SK-N-SH treated with all-trans-retinoic acid at 6 μM for 48 hours (cell line): ENCODE measurements at regions not wholly inside any gene's neighbourhood (a gene's known extent, or its start where the extent isn't known, plus 50 kb on each side); places are given as distances from the start of the nearest gene placed in this dataset.

Experiments used
- ATAC-seq: fragments of 200-7000 bp; cut with Tn5 transposase; 3 replicates; pipeline ENCODE4 v1.9.1; 2020; ENCODE audit warnings: mild to moderate bottlenecking, moderate library complexity
- ARNTL ChIP-seq: fragments of 450-650 bp; formaldehyde crosslinking; IDR thresholded peaks from 2 replicates; pipeline ENCODE4 v1.5.0; 2020; ENCODE audit warnings: low read depth, mild to moderate bottlenecking, moderate library complexity, borderline replicate concordance
- BACH2 ChIP-seq: fragments of 250-450 bp; sonication (Bioruptor Pico); IDR thresholded peaks from 2 replicates; pipeline ENCODE4 v1.9.0; 2021; ENCODE audit warnings: mild to moderate bottlenecking, borderline replicate concordance
- CSDC2 ChIP-seq: fragments of 250-450 bp; sonication (Bioruptor Pico); IDR thresholded peaks from 2 replicates; pipeline ENCODE4 v1.5.0; 2020; ENCODE audit warnings: mild to moderate bottlenecking, moderate library complexity
- GLIS3 ChIP-seq: fragments of 250-450 bp; sonication (Bioruptor Pico); IDR thresholded peaks from 2 replicates; pipeline ENCODE4 v1.5.0; 2020; ENCODE audit warnings: mild to moderate bottlenecking, moderate library complexity
- ISL1 ChIP-seq: fragments of 250-450 bp; sonication (Bioruptor Pico); IDR thresholded peaks from 2 replicates; pipeline ENCODE4 v2.1.2; 2022; ENCODE audit warnings: mild to moderate bottlenecking, moderate library complexity
- OSR1 ChIP-seq: fragments of 250-450 bp; sonication (Bioruptor Pico); IDR thresholded peaks from 2 replicates; pipeline ENCODE4 v1.8.0; 2022; ENCODE audit warnings: moderate library complexity, mild to moderate bottlenecking, inconsistent platforms
- PPARA ChIP-seq: fragments of 250-450 bp; sonication (Bioruptor Pico); IDR thresholded peaks from 2 replicates; pipeline ENCODE4 v1.5.0; 2020; ENCODE audit warnings: mild to moderate bottlenecking, borderline replicate concordance
- RARB ChIP-seq: fragments of 250-450 bp; sonication (Bioruptor Pico); IDR thresholded peaks from 2 replicates; pipeline ENCODE4 v1.8.0; 2021; ENCODE audit warnings: mild to moderate bottlenecking, moderate library complexity
- SNAI2 ChIP-seq: fragments of 250-450 bp; sonication (Bioruptor Pico); IDR thresholded peaks from 2 replicates; pipeline ENCODE4 v1.5.0; 2020; ENCODE audit warnings: mild to moderate bottlenecking, moderate library complexity
- TCF4 ChIP-seq: fragments of 250-450 bp; sonication (Bioruptor Pico); IDR thresholded peaks from 2 replicates; pipeline ENCODE4 v1.8.0; 2021; ENCODE audit warnings: mild to moderate bottlenecking, moderate library complexity, borderline replicate concordance
- TOX ChIP-seq: fragments of 250-450 bp; sonication (Bioruptor Pico); IDR thresholded peaks from 2 replicates; pipeline ENCODE4 v1.8.0; 2021; ENCODE audit warnings: mild to moderate bottlenecking, moderate library complexity, borderline replicate concordance
- ZC3H10 ChIP-seq: fragments of 250-450 bp; sonication (Bioruptor Pico); IDR thresholded peaks from 2 replicates; pipeline ENCODE4 v1.5.1; 2021; ENCODE audit warnings: mild to moderate bottlenecking, moderate library complexity
- ZFP3 ChIP-seq: fragments of 250-450 bp; sonication (Bioruptor Pico); IDR thresholded peaks from 2 replicates; pipeline ENCODE4 v1.5.0; 2020; ENCODE audit warnings: mild to moderate bottlenecking, moderate library complexity
- ZFP30 ChIP-seq: fragments of 450-650 bp; formaldehyde crosslinking; IDR thresholded peaks from 2 replicates; pipeline ENCODE4 v1.5.0; 2022; ENCODE audit warnings: mild to moderate bottlenecking, moderate library complexity
- ZNF565 ChIP-seq: fragments of 450-650 bp; formaldehyde crosslinking; conservative IDR thresholded peaks from 2 replicates; pipeline ENCODE4 v1.5.0; 2020; ENCODE audit warnings: low read depth, mild to moderate bottlenecking, moderate library complexity
- ZNF70 ChIP-seq: fragments of 450-650 bp; formaldehyde crosslinking; IDR thresholded peaks from 2 replicates; pipeline ENCODE4 v1.5.0; 2020; ENCODE audit warnings: mild to moderate bottlenecking, moderate library complexity
- ZNF8 ChIP-seq: fragments of 450-650 bp; formaldehyde crosslinking; IDR thresholded peaks from 2 replicates; pipeline ENCODE4 v1.5.0; 2020; ENCODE audit warnings: mild to moderate bottlenecking, moderate library complexity
- TF ChIP-seq, protein P1 (sequence below): fragments of 250-450 bp; sonication (Bioruptor Pico); IDR thresholded peaks from 2 replicates; pipeline ENCODE4 v1.8.0; 2021; ENCODE audit warnings: low read depth, mild to moderate bottlenecking, moderate library complexity, borderline replicate concordance
- TF ChIP-seq, protein P2 (sequence below): fragments of 250-450 bp; sonication (Bioruptor Pico); IDR thresholded peaks from 2 replicates; pipeline ENCODE4 v1.5.0; 2020; ENCODE audit warnings: mild to moderate bottlenecking, moderate library complexity
- TF ChIP-seq, protein P3 (sequence below): fragments of 250-450 bp; sonication (Bioruptor Pico); IDR thresholded peaks from 2 replicates; pipeline ENCODE4 v1.8.0; 2020; ENCODE audit warnings: mild to moderate bottlenecking, moderate library complexity, borderline replicate concordance
- TF ChIP-seq, protein P4 (sequence below): fragments of 250-450 bp; sonication (Bioruptor Pico); IDR thresholded peaks from 2 replicates; pipeline ENCODE4 v1.5.1; 2021; ENCODE audit warnings: mild to moderate bottlenecking, moderate library complexity

DNA sequence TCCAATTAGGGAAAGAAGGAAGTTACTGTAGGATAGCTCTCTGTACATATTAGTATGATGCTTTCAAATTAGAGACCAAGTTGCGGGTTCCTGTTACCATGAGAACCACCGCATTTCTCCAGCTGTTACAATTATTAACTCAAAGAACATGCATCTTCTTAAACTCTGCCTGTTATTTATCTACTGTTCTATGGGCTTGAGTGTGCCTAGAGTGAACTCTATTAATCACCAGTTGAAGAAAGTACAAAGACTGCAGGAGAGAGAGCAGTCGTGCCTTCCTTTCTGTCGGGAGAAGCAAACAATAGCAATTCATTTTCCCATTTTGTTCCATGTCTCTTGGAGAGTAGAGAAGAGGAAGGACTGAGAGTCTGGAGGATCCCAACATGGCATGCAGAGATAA is 1071.2 kb downstream of the TYW1 start:
- no peak for TF ChIP-seq ZC3H10 (CRISPR knock-in tag)
- no peak for TF ChIP-seq TCF4
- TF ChIP-seq ZNF8 (CRISPR knock-in tag) = no peak
- TF ChIP-seq ISL1 (CRISPR knock-in tag) = no peak
- no peak for TF ChIP-seq RARB (CRISPR knock-in tag)
- no peak for TF ChIP-seq CSDC2 (CRISPR knock-in tag)
- TF ChIP-seq PPARA (CRISPR knock-in tag) = no peak
- TF ChIP-seq BACH2 (CRISPR knock-in tag) = no peak
- TF ChIP-seq ARNTL = no peak
- TF ChIP-seq, protein P1, sequence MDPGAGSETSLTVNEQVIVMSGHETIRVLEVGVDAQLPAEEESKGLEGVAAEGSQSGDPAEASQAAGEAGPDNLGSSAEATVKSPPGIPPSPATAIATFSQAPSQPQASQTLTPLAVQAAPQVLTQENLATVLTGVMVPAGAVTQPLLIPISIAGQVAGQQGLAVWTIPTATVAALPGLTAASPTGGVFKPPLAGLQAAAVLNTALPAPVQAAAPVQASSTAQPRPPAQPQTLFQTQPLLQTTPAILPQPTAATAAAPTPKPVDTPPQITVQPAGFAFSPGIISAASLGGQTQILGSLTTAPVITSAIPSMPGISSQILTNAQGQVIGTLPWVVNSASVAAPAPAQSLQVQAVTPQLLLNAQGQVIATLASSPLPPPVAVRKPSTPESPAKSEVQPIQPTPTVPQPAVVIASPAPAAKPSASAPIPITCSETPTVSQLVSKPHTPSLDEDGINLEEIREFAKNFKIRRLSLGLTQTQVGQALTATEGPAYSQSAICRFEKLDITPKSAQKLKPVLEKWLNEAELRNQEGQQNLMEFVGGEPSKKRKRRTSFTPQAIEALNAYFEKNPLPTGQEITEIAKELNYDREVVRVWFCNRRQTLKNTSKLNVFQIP (CRISPR knock-in tag) = no peak
- no peak for TF ChIP-seq GLIS3
- TF ChIP-seq, protein P2, sequence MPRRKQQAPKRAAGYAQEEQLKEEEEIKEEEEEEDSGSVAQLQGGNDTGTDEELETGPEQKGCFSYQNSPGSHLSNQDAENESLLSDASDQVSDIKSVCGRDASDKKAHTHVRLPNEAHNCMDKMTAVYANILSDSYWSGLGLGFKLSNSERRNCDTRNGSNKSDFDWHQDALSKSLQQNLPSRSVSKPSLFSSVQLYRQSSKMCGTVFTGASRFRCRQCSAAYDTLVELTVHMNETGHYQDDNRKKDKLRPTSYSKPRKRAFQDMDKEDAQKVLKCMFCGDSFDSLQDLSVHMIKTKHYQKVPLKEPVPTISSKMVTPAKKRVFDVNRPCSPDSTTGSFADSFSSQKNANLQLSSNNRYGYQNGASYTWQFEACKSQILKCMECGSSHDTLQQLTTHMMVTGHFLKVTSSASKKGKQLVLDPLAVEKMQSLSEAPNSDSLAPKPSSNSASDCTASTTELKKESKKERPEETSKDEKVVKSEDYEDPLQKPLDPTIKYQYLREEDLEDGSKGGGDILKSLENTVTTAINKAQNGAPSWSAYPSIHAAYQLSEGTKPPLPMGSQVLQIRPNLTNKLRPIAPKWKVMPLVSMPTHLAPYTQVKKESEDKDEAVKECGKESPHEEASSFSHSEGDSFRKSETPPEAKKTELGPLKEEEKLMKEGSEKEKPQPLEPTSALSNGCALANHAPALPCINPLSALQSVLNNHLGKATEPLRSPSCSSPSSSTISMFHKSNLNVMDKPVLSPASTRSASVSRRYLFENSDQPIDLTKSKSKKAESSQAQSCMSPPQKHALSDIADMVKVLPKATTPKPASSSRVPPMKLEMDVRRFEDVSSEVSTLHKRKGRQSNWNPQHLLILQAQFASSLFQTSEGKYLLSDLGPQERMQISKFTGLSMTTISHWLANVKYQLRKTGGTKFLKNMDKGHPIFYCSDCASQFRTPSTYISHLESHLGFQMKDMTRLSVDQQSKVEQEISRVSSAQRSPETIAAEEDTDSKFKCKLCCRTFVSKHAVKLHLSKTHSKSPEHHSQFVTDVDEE (CRISPR knock-in tag) = no peak
- no peak for TF ChIP-seq ZFP30 (CRISPR knock-in tag)
- no peak for TF ChIP-seq TOX (CRISPR knock-in tag)
- no peak for TF ChIP-seq OSR1 (CRISPR knock-in tag)
- TF ChIP-seq, protein P3, sequence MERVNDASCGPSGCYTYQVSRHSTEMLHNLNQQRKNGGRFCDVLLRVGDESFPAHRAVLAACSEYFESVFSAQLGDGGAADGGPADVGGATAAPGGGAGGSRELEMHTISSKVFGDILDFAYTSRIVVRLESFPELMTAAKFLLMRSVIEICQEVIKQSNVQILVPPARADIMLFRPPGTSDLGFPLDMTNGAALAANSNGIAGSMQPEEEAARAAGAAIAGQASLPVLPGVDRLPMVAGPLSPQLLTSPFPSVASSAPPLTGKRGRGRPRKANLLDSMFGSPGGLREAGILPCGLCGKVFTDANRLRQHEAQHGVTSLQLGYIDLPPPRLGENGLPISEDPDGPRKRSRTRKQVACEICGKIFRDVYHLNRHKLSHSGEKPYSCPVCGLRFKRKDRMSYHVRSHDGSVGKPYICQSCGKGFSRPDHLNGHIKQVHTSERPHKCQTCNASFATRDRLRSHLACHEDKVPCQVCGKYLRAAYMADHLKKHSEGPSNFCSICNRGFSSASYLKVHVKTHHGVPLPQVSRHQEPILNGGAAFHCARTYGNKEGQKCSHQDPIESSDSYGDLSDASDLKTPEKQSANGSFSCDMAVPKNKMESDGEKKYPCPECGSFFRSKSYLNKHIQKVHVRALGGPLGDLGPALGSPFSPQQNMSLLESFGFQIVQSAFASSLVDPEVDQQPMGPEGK (CRISPR knock-in tag) = no peak
- no peak for TF ChIP-seq ZNF565
- no peak for TF ChIP-seq ZNF70 (CRISPR knock-in tag)
- no peak for TF ChIP-seq ZFP3 (CRISPR knock-in tag)
- no peak for TF ChIP-seq SNAI2
- ATAC-seq = no peak

DNA sequence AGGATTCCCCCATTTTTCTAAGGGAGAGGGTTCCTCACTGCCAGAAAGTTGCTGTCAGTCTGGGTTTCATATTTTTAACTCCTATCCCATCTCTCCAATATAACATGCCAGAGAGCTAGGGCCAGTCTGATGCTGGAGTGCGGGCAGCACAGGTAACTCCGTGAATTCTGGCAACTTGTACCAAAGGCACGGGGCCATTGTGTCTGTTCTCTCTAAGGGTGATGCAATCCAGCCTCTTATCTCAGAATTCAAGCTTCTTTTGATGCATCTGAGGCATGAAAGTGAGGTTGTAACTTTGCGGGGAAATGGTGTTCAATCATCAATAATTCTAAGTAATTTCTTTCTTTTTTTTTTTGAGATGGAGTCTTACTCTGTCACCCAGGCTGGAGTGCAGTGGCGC is 1074.4 kb downstream of the TYW1 start:
- TF ChIP-seq, protein P3 (CRISPR knock-in tag) = no peak
- TF ChIP-seq, protein P1 (CRISPR knock-in tag) = no peak
- TF ChIP-seq, protein P4, sequence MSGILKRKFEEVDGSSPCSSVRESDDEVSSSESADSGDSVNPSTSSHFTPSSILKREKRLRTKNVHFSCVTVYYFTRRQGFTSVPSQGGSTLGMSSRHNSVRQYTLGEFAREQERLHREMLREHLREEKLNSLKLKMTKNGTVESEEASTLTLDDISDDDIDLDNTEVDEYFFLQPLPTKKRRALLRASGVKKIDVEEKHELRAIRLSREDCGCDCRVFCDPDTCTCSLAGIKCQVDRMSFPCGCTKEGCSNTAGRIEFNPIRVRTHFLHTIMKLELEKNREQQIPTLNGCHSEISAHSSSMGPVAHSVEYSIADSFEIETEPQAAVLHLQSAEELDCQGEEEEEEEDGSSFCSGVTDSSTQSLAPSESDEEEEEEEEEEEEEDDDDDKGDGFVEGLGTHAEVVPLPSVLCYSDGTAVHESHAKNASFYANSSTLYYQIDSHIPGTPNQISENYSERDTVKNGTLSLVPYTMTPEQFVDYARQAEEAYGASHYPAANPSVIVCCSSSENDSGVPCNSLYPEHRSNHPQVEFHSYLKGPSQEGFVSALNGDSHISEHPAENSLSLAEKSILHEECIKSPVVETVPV (CRISPR knock-in tag) = no peak
- TF ChIP-seq SNAI2 = no peak
- no peak for TF ChIP-seq ZNF8 (CRISPR knock-in tag)
- no peak for TF ChIP-seq CSDC2 (CRISPR knock-in tag)
- no peak for TF ChIP-seq ISL1 (CRISPR knock-in tag)

More for the DNA sequence above, 1074.4 kb downstream of the TYW1 start:
- no peak for ATAC-seq
